Fibroblast of skin of left quadriceps (primary cell): ENCODE measurements at regions not wholly inside any gene's neighbourhood (a gene's known extent, or its start where the extent isn't known, plus 50 kb on each side); places are given as distances from the start of the nearest gene placed in this dataset.

Experiments used
- DNase-seq, 2 experiments: peaks; one replicate each; pipeline ENCODE4 v3.0.0-alpha.2; 2013; ENCODE audit warnings: low read depth in 2 of 2

- DNase-seq = no peak
Measured at GRCh38 chr18:24674200-24674599, 213.8 kb downstream of the HRH4 start.

GRCh38 chr18:24674605-24675004, 214.2 kb downstream of the HRH4 start:
- no peak for DNase-seq

- DNase-seq = no peak
Measured at GRCh38 chr18:24677011-24677410, 216.6 kb downstream of the HRH4 start.

- DNase-seq = no peak
Measured at GRCh38 chr18:24678107-24678506, 217.7 kb downstream of the HRH4 start.

- DNase-seq = no peak
Measured at GRCh38 chr18:24678626-24679025, 218.2 kb downstream of the HRH4 start.

GRCh38 chr18:24679062-24679461, 218.6 kb downstream of the HRH4 start:
- no peak for DNase-seq

GRCh38 chr18:24683925-24684324, 223.5 kb downstream of the HRH4 start:
- no peak for DNase-seq

- DNase-seq = no peak
Measured at GRCh38 chr18:24685254-24685959, 225.0 kb downstream of the HRH4 start.

GRCh38 chr18:24695168-24695567, 234.7 kb downstream of the HRH4 start:
- DNase-seq = no peak

GRCh38 chr18:24702001-24702515, 241.6 kb downstream of the HRH4 start:
- no peak for DNase-seq

GRCh38 chr18:24703316-24703715, 242.9 kb downstream of the HRH4 start:
- DNase-seq = no peak

GRCh38 chr18:24704946-24705630, 244.7 kb downstream of the HRH4 start:
- peak; percentile 7 to 8 for DNase-seq

- no peak for DNase-seq
Measured at GRCh38 chr18:24710474-24710873, 250.0 kb downstream of the HRH4 start.

GRCh38 chr18:24719791-24720190, 259.4 kb downstream of the HRH4 start:
- DNase-seq = no peak

- DNase-seq = no peak
Measured at GRCh38 chr18:24721388-24721787, 261.0 kb downstream of the HRH4 start.

- DNase-seq = no peak
Measured at GRCh38 chr18:24725644-24726415, 265.4 kb downstream of the HRH4 start.

GRCh38 chr18:24726727-24727492, 266.5 kb downstream of the HRH4 start:
- peak; percentile 49 to 54 for DNase-seq

- no peak for DNase-seq
Measured at GRCh38 chr18:24727685-24728084, 267.2 kb downstream of the HRH4 start.

- no peak for DNase-seq
Measured at GRCh38 chr18:24731158-24731557, 270.7 kb downstream of the HRH4 start.

- DNase-seq = no peak
Measured at GRCh38 chr18:24731981-24732380, 271.5 kb downstream of the HRH4 start.

- DNase-seq = no peak
Measured at GRCh38 chr18:24734058-24734457, 273.6 kb downstream of the HRH4 start.
